Keratinocyte (primary cell): ENCODE measurements at regions not wholly inside any gene's neighbourhood (a gene's known extent, or its start where the extent isn't known, plus 50 kb on each side); places are given as distances from the start of the nearest gene placed in this dataset.

Experiments
- EZH2 ChIP-seq: IDR thresholded peaks from one replicate; pipeline ENCODE4 v1.6.1; 2012; ENCODE audit warnings: inconsistent platforms, mild to moderate bottlenecking, low read length, moderate library complexity
- TF ChIP-seq, protein P1 (sequence below), 3 experiments: IDR thresholded peaks in 1 of 3; conservative IDR thresholded peaks in 1 of 3; optimal IDR thresholded peaks in 1 of 3; 2 replicates in 2 of 3; 3 replicates in 1 of 3; pipeline versions ENCODE3 to v1.5.1; 2011; ENCODE audit warnings: low read length in 3 of 3, mild to moderate bottlenecking in 3 of 3, moderate library complexity in 2 of 3, control low read depth in 1 of 3, inconsistent platforms in 1 of 3; ENCODE audit not compliant: insufficient read depth in 2 of 3; ENCODE audit errors: extremely low read depth in 1 of 3

DNA sequence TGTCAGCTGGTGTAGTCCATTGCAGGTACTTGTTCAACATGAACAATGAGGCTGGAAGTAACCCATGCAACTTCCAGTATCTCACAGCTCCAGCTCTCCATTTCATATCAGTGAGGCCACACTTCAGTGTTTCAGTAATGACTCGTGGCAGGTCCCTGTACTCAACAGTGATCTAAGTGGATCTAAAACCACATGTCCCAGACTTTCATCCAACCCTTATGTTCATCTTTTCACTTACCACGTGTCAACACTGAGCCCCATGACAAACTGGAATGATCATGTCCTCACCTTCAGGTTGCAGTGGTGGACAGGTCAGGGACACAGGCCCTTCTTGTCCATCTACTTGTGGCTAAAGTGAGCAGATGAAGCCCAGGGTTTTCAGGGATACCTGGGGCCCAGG is 155.0 kb upstream of the GRB10 start:
- TF ChIP-seq, protein P1, sequence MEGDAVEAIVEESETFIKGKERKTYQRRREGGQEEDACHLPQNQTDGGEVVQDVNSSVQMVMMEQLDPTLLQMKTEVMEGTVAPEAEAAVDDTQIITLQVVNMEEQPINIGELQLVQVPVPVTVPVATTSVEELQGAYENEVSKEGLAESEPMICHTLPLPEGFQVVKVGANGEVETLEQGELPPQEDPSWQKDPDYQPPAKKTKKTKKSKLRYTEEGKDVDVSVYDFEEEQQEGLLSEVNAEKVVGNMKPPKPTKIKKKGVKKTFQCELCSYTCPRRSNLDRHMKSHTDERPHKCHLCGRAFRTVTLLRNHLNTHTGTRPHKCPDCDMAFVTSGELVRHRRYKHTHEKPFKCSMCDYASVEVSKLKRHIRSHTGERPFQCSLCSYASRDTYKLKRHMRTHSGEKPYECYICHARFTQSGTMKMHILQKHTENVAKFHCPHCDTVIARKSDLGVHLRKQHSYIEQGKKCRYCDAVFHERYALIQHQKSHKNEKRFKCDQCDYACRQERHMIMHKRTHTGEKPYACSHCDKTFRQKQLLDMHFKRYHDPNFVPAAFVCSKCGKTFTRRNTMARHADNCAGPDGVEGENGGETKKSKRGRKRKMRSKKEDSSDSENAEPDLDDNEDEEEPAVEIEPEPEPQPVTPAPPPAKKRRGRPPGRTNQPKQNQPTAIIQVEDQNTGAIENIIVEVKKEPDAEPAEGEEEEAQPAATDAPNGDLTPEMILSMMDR (optimal IDR thresholded peaks at IDR 0.05 in 1 of 3, IDR thresholded peaks at IDR 0.05 in 1 of 3, conservative IDR thresholded peaks at IDR 0.05 in 1 of 3; ENCODE audit: extremely low read depth in 1 of 3, insufficient read depth in 2 of 3, low read length in 3 of 3), result no peak
- TF ChIP-seq EZH2, result no peak
